ENCODE measurements at regions not wholly inside any gene's neighbourhood (a gene's known extent, or its start where the extent isn't known, plus 50 kb on each side); places are given as distances from the start of the nearest gene placed in this dataset.

GRCh38 chr22:48558016-48558415 is 1269.7 kb downstream of the BRD1 start:
- TF ChIP-seq CTCF (IDR thresholded peaks at IDR 0.05; ENCODE audit: low read depth, low read length, missing control alignments): no peak
- in situ Hi-C loops (cut with HindIII; ENCODE audit: low sequenced_read_pairs): no loop called here
- H3K4me3 ChIP-seq (ENCODE audit: low read depth, low read length): no peak overlapping the region
- DNase-seq (ENCODE audit: low read depth): no peak

GRCh38 chr22:48557473-48557872 is 1270.2 kb downstream of the BRD1 start:
- no peak for DNase-seq (ENCODE audit: low read depth)
- H3K4me3 ChIP-seq (ENCODE audit: low read depth, low read length): no peak overlapping the region
- in situ Hi-C loops (cut with HindIII; ENCODE audit: low sequenced_read_pairs): no loop called here
- no peak for TF ChIP-seq CTCF (IDR thresholded peaks at IDR 0.05; ENCODE audit: low read depth, low read length, missing control alignments)

- DNase-seq (ENCODE audit: low read depth): no peak
- H3K4me3 ChIP-seq (ENCODE audit: low read depth, low read length): no peak overlapping the region
- in situ Hi-C loops (cut with HindIII; ENCODE audit: low sequenced_read_pairs): no loop called here
- TF ChIP-seq CTCF (IDR thresholded peaks at IDR 0.05; ENCODE audit: low read depth, low read length, missing control alignments): no peak
Observed at GRCh38 chr22:48556751-48557150, 1270.9 kb downstream of the BRD1 start.

- no peak for TF ChIP-seq CTCF (IDR thresholded peaks at IDR 0.05; ENCODE audit: low read depth, low read length, missing control alignments)
- no peak overlapping the region for H3K4me3 ChIP-seq (ENCODE audit: low read depth, low read length)
- in situ Hi-C loops (cut with HindIII; ENCODE audit: low sequenced_read_pairs): no loop called here
- DNase-seq (ENCODE audit: low read depth): no peak
Observed at GRCh38 chr22:48556222-48556621, 1271.5 kb downstream of the BRD1 start.

GRCh38 chr22:48555606-48556005 is 1272.1 kb downstream of the BRD1 start:
- no peak overlapping the region for H3K4me3 ChIP-seq (ENCODE audit: low read depth, low read length)

GRCh38 chr22:48554893-48555572 is 1272.6 kb downstream of the BRD1 start:
- DNase-seq (ENCODE audit: low read depth): no peak
- H3K4me3 ChIP-seq (ENCODE audit: low read depth, low read length): no peak overlapping the region
- in situ Hi-C loops (cut with HindIII; ENCODE audit: low sequenced_read_pairs): loop anchor here (5.0 kb wide), 1 partner anchor 103 kb away; no protein-coding TSS in a partner anchor
- TF ChIP-seq CTCF (IDR thresholded peaks at IDR 0.05; ENCODE audit: low read depth, low read length, missing control alignments): peak; percentile 15

More at GRCh38 chr22:48555606-48556005, 1272.1 kb downstream of the BRD1 start:
- in situ Hi-C loops (cut with HindIII; ENCODE audit: low sequenced_read_pairs): no loop called here
- DNase-seq (ENCODE audit: low read depth): no peak
- TF ChIP-seq CTCF (IDR thresholded peaks at IDR 0.05; ENCODE audit: low read depth, low read length, missing control alignments): no peak
